Breast epithelium (tissue), 4 donors: ENCODE measurements at regions not wholly inside any gene's neighbourhood (a gene's known extent, or its start where the extent isn't known, plus 50 kb on each side); places are given as distances from the start of the nearest gene placed in this dataset.

Source experiments
- DNase-seq, 2 donors: peaks; one replicate each; pipeline ENCODE4 v3.0.0-alpha.2; 2019; ENCODE audit warnings: low spot score in 2 of 2
- H3K27ac ChIP-seq, 2 donors: fragments of 200-600 bp; sonication (generic) in 1 of 2; one replicate each; pipeline ENCODE4 v1.5.1; 2016 to 2019; ENCODE audit warnings: mild to moderate bottlenecking in 1 of 2
- H3K27me3 ChIP-seq, 2 donors: fragments of 200-600 bp; sonication (generic) in 1 of 2; one replicate each; pipeline versions ENCODE4 v1.5.1 to v1.6.0; 2017 to 2019; ENCODE audit warnings: control low read depth in 1 of 2, mild to moderate bottlenecking in 1 of 2
- H3K36me3 ChIP-seq: fragments of 200-600 bp; one replicate; pipeline ENCODE4 v1.5.1; 2019
- H3K4me1 ChIP-seq, 2 donors: fragments of 200-600 bp; sonication (generic); one replicate each; pipeline ENCODE4 v1.5.1; 2016 to 2019; ENCODE audit warnings: control low read depth in 1 of 2
- H3K4me3 ChIP-seq, 3 donors: fragments of 200-600 bp; sonication (generic); 1 replicate in 2 of 3; 2 replicates in 1 of 3; pipeline ENCODE4 v1.5.1; 2016 to 2019; ENCODE audit warnings: mild to moderate bottlenecking in 3 of 3, moderate library complexity in 2 of 3
- H3K9me3 ChIP-seq, 2 donors: fragments of 200-600 bp; sonication (generic) in 1 of 2; one replicate each; pipeline ENCODE4 v1.5.1; 2016 to 2019; ENCODE audit warnings: control low read depth in 1 of 2
- POLR2A ChIP-seq: fragments of 450-650 bp; IDR thresholded peaks from one replicate; pipeline ENCODE4 v1.6.1; 2016; ENCODE audit warnings: antibody characterized with exemption, mild to moderate bottlenecking, moderate library complexity
- POLR2AphosphoS5 ChIP-seq, 3 donors: sonication (generic); formaldehyde crosslinking; IDR thresholded peaks; one replicate each; pipeline ENCODE4 v1.6.1; 2017; ENCODE audit warnings: antibody characterized with exemption in 3 of 3
- intact Hi-C: fragments of 100-400 bp; cut with DNase I; formaldehyde crosslinking; loops from one replicate; pipeline ENCODE4 v1.15.1; 2023; ENCODE audit warnings: low total_unique reads
- TF ChIP-seq, protein P1 (sequence below), 3 donors: fragments of 450-650 bp; IDR thresholded peaks; one replicate each; pipeline ENCODE4 v1.5.1; 2016 to 2017; ENCODE audit warnings: antibody characterized with exemption in 3 of 3, mild to moderate bottlenecking in 3 of 3, moderate library complexity in 3 of 3

DNA sequence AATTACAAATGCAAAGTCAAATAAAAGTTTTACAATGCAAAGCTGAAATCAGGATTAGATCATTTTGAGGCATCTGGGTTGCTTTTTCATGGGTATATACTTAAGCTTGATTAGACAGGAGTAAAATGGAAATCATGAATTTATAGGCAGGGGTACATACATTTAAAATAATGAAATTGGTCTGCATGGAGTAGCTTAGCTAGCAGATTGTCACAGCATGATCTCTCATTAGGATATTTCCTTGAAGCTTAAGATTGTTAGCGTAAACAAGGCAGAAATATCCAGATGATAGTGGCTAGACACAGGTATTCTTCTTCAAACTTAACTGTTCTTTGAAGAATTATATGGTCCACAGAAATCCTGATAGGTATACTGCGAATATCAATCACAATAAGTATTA lies 1627.0 kb upstream of the PCDH20 start:
- Histone ChIP-seq H3K36me3 (no peaks in the 10 kb centered on the region), H3K27ac (no peak overlapping the region), H3K4me1 (no peaks in the 10 kb centered on the region), H3K9me3 (no peaks in the 10 kb centered on the region), H3K4me3 (no peak overlapping the region), H3K27me3 (no peaks in the 10 kb centered on the region)
- intact Hi-C loops, result no loop called here
- TF ChIP-seq POLR2A (no peak), POLR2AphosphoS5 (IDR thresholded peaks at IDR 0.05) (no peak)
- TF ChIP-seq, protein P1, sequence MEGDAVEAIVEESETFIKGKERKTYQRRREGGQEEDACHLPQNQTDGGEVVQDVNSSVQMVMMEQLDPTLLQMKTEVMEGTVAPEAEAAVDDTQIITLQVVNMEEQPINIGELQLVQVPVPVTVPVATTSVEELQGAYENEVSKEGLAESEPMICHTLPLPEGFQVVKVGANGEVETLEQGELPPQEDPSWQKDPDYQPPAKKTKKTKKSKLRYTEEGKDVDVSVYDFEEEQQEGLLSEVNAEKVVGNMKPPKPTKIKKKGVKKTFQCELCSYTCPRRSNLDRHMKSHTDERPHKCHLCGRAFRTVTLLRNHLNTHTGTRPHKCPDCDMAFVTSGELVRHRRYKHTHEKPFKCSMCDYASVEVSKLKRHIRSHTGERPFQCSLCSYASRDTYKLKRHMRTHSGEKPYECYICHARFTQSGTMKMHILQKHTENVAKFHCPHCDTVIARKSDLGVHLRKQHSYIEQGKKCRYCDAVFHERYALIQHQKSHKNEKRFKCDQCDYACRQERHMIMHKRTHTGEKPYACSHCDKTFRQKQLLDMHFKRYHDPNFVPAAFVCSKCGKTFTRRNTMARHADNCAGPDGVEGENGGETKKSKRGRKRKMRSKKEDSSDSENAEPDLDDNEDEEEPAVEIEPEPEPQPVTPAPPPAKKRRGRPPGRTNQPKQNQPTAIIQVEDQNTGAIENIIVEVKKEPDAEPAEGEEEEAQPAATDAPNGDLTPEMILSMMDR (IDR thresholded peaks at IDR 0.05), result no peak
- no peak for DNase-seq

DNA sequence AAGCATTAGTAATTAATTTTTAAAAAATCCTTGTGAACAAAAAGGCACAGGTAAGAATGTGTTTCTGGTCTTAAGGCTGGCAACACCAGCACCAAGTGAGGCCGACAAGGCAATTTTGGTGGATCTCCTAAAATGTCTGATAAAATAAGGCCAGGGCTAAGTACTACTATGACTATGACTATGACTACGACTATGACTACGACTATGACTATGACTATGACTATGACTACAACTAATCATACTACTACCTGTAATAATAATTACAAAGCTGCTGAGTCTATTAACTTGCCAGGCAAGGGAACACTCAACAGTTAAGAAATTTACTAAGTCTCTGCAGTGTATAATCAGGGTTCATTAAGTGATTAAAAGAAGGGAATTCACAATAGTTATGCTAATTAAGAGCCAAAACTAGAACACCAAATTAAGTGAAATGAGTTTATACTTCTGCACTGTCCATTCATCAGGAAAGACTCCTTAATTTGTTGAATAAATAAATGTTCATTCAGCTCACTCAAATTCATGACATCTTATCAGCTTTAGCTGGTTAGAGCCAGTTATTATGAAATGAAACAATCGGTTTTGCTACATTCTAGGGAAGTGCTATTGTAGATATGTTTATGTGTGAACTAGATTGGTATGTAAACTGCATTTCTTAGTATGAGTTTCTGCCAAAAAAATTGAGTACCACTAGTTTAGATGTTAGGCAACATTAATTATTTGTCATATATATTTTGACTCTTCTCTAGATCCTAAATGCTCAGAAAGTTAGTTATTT lies 1626.2 kb upstream of the PCDH20 start:
- H3K9me3 ChIP-seq, result no peaks in the 10 kb centered on the region
- TF ChIP-seq POLR2A (no peak), POLR2AphosphoS5 (IDR thresholded peaks at IDR 0.05) (no peak)
- TF ChIP-seq, protein P1 (IDR thresholded peaks at IDR 0.05), result no peak
- H3K27ac ChIP-seq, result no peak overlapping the region
- H3K36me3 ChIP-seq, result no peaks in the 10 kb centered on the region
- intact Hi-C loops, result no loop called here
- no peak overlapping the region for H3K4me3 ChIP-seq
- no peaks in the 10 kb centered on the region for H3K27me3 ChIP-seq
- no peak for DNase-seq
- H3K4me1 ChIP-seq, result no peaks in the 10 kb centered on the region

DNA sequence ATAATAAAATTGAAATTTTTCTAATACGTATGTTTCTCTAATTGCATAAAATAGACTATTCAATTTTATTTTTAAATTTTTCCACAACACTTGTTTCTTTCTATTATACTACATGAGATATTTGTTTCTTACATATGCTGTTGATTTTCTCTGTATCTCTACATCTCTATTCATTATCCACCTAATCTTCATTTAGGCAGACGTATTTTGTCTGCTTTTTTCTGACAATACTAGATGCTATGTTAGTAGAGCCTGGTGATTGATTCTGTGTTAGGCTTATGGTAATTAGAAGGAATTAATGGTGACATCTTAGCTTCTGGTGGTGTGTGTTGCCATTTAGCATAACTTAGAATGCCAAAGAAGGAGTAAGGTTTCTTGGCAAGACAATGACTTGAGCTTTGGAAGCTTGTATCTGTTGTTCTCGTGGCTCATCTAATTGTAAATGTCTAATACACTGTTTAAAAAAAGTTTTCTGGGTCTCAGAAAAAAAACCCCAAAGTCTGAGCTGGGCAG lies 1610.7 kb upstream of the PCDH20 start:
- Histone ChIP-seq H3K4me1 (no peaks in the 10 kb centered on the region), H3K36me3 (no peaks in the 10 kb centered on the region), H3K27me3 (no peaks in the 10 kb centered on the region), H3K4me3 (no peak overlapping the region), H3K27ac (no peak overlapping the region), H3K9me3 (no peaks in the 10 kb centered on the region)
- intact Hi-C loops, result no loop called here
- no peak for DNase-seq
- TF ChIP-seq, protein P1 (IDR thresholded peaks at IDR 0.05), result no peak
- no peak for TF ChIP-seq POLR2A
- no peak for TF ChIP-seq POLR2AphosphoS5 (IDR thresholded peaks at IDR 0.05)

DNA sequence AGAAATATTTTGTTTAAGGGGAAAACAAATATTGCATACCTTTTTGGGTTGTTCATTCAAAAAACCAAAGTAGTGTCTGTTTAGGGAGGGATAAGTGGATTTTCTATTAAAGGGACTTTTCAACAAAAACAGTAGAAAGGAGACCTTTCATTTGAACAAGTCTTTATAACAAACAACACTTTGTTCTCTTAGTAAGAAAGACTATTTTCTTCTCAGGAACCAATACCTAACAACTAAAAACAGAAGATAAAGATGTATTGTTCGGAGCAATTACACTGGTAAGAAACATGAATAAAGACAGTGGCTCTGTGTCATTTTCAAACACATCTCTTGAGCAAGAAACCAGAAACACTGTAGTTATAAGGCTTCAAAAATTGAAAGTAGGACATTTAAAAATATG lies 1610.1 kb upstream of the PCDH20 start:
- intact Hi-C loops, result no loop called here
- no peaks in the 10 kb centered on the region for H3K27me3 ChIP-seq
- H3K9me3 ChIP-seq, result no peaks in the 10 kb centered on the region
- H3K4me1 ChIP-seq, result no peaks in the 10 kb centered on the region
- no peak overlapping the region for H3K4me3 ChIP-seq
- TF ChIP-seq POLR2A (no peak), POLR2AphosphoS5 (IDR thresholded peaks at IDR 0.05) (no peak)
- TF ChIP-seq, protein P1 (IDR thresholded peaks at IDR 0.05), result no peak
- no peak for DNase-seq
- no peak overlapping the region for H3K27ac ChIP-seq
- no peaks in the 10 kb centered on the region for H3K36me3 ChIP-seq

DNA sequence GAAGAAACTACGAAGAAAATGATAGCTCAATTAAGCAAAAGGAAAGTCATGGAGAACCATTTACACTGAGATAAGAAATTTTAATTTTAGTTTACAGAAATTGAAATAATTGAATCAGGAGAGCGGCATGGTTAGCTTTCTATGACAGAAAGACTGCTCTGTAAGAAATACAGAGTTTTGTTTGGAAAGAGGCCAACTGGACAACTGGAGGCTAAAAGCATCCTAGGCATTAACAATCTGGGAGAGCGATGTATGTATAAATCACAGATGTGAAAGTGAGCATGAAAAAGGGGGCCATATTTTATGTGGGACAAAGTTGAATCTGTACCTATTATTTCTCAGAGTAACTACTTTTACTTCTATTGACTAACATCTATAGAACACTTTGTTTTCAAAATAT lies 1608.8 kb upstream of the PCDH20 start:
- Histone ChIP-seq H3K9me3 (no peaks in the 10 kb centered on the region), H3K27me3 (no peaks in the 10 kb centered on the region), H3K4me1 (no peaks in the 10 kb centered on the region), H3K4me3 (no peak overlapping the region), H3K27ac (no peak overlapping the region), H3K36me3 (no peaks in the 10 kb centered on the region)
- intact Hi-C loops, result no loop called here
- DNase-seq, result no peak
- TF ChIP-seq POLR2A, result no peak
- no peak for TF ChIP-seq POLR2AphosphoS5 (IDR thresholded peaks at IDR 0.05)
- TF ChIP-seq, protein P1 (IDR thresholded peaks at IDR 0.05), result no peak
